OCI-LY1 (cell line): ENCODE measurements at regions not wholly inside any gene's neighbourhood (a gene's known extent, or its start where the extent isn't known, plus 50 kb on each side); places are given as distances from the start of the nearest gene placed in this dataset.

Experiments
- H2AFZ ChIP-seq: fragments of 200-600 bp; sonication (generic), shearing (Covaris generic); 2 replicates; pipeline ENCODE4 v1.6.0; 2014; ENCODE audit warnings: antibody characterized with exemption, mild to moderate bottlenecking, low read length
- H3F3A ChIP-seq: fragments of 200-600 bp; sonication (generic), shearing (Covaris generic); 2 replicates; pipeline ENCODE4 v1.6.0; 2014; ENCODE audit warnings: mild to moderate bottlenecking, antibody characterized with exemption, low read length, moderate library complexity; ENCODE audit not compliant: insufficient read depth
- H3K27ac ChIP-seq: fragments of 200-600 bp; sonication (generic); 2 replicates; pipeline ENCODE4 v1.5.1; 2014; ENCODE audit warnings: low read length, mixed run types, mild to moderate bottlenecking, low read depth; ENCODE audit not compliant: poor library complexity, severe bottlenecking
- H3K27me3 ChIP-seq: fragments of 200-600 bp; sonication (generic); 2 replicates; pipeline ENCODE4 v1.6.0; 2014; ENCODE audit warnings: antibody characterized with exemption, mild to moderate bottlenecking, low read length, moderate library complexity; ENCODE audit not compliant: insufficient read depth
- H3K36me3 ChIP-seq: fragments of 200-600 bp; sonication (generic); 2 replicates; pipeline ENCODE4 v1.6.1; 2014; ENCODE audit warnings: mild to moderate bottlenecking, antibody characterized with exemption, low read length, moderate library complexity, mixed read lengths; ENCODE audit not compliant: insufficient read depth
- H3K4me1 ChIP-seq: fragments of 200-600 bp; sonication (generic); 2 replicates; pipeline ENCODE4 v1.5.1; 2014; ENCODE audit warnings: mild to moderate bottlenecking, low read length, moderate library complexity; ENCODE audit not compliant: insufficient read depth, severe bottlenecking
- H3K4me2 ChIP-seq: fragments of 200-600 bp; sonication (generic), shearing (Covaris generic); 2 replicates; pipeline ENCODE4 v1.6.1; 2014; ENCODE audit warnings: low read length
- H3K4me3 ChIP-seq: fragments of 200-600 bp; sonication (generic); 2 replicates; pipeline ENCODE4 v1.5.1; 2014; ENCODE audit warnings: low read length, low read depth, mild to moderate bottlenecking, mixed read lengths; ENCODE audit not compliant: poor library complexity, severe bottlenecking
- H3K79me2 ChIP-seq: fragments of 200-600 bp; shearing (Covaris generic); 2 replicates; pipeline ENCODE4 v1.6.1; 2016; ENCODE audit warnings: mixed run types, low read length, mixed read lengths; ENCODE audit not compliant: insufficient read depth
- H3K9ac ChIP-seq: fragments of 200-600 bp; sonication (generic), shearing (Covaris generic); 2 replicates; pipeline ENCODE4 v1.6.1; 2014; ENCODE audit warnings: mild to moderate bottlenecking, low read length, mixed read lengths
- H3K9me2 ChIP-seq: fragments of 200-600 bp; sonication (generic), shearing (Covaris generic); 2 replicates; pipeline ENCODE4 v1.6.1; 2014; ENCODE audit warnings: low read depth, mild to moderate bottlenecking, low read length, mixed read lengths
- H3K9me3 ChIP-seq: fragments of 200-600 bp; shearing (Covaris generic); 2 replicates; pipeline ENCODE4 v1.6.1; 2014; ENCODE audit warnings: low read length, mixed read lengths
- H4K20me1 ChIP-seq: fragments of 200-600 bp; sonication (generic), shearing (Covaris generic); 2 replicates; pipeline ENCODE4 v1.6.0; 2016; ENCODE audit warnings: mild to moderate bottlenecking, low read length; ENCODE audit not compliant: insufficient read depth
- EZH2 ChIP-seq: fragments of 200-600 bp; sonication (generic), shearing (Covaris generic); IDR thresholded peaks from 2 replicates; pipeline ENCODE4 v1.8.0; 2017; ENCODE audit warnings: borderline replicate concordance, mixed run types, mild to moderate bottlenecking, antibody characterized with exemption, low read length, moderate library complexity, mixed read lengths
- TF ChIP-seq, protein P1 (sequence below): fragments of 200-600 bp; sonication (generic), shearing (Covaris generic); IDR thresholded peaks from 2 replicates; pipeline ENCODE4 v1.5.1; 2017; ENCODE audit warnings: mild to moderate bottlenecking, antibody characterized with exemption, low read length, moderate library complexity, mixed read lengths

DNA sequence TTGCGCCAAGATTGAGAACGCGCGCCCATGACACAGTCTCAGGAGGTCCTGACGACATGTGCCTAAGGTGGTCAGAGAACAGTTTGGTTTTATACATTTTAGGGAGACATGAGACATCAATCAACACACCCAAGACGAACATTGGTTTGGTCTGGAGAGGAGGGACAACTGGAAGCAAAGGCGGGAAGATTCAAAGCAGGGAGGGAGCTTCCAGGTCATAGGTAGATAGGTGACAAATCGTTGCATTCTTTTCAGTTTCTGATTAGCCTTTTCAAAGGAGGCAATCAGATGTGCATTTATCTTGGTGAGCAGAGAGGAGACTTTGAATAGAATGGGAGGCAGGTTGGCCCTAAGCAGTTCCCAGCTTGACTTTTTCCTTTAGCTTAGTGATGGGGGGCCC, 828.4 kb upstream of the DPPA4 start:
- H2AFZ ChIP-seq, result no peak overlapping the region
- no peaks in the 10 kb centered on the region for H3K79me2 ChIP-seq
- H3K27me3 ChIP-seq, result no peaks in the 10 kb centered on the region
- no peak overlapping the region for H3K9ac ChIP-seq
- no peak for TF ChIP-seq EZH2
- TF ChIP-seq, protein P1, sequence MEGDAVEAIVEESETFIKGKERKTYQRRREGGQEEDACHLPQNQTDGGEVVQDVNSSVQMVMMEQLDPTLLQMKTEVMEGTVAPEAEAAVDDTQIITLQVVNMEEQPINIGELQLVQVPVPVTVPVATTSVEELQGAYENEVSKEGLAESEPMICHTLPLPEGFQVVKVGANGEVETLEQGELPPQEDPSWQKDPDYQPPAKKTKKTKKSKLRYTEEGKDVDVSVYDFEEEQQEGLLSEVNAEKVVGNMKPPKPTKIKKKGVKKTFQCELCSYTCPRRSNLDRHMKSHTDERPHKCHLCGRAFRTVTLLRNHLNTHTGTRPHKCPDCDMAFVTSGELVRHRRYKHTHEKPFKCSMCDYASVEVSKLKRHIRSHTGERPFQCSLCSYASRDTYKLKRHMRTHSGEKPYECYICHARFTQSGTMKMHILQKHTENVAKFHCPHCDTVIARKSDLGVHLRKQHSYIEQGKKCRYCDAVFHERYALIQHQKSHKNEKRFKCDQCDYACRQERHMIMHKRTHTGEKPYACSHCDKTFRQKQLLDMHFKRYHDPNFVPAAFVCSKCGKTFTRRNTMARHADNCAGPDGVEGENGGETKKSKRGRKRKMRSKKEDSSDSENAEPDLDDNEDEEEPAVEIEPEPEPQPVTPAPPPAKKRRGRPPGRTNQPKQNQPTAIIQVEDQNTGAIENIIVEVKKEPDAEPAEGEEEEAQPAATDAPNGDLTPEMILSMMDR, result no peak
- H3F3A ChIP-seq, result no peaks in the 10 kb centered on the region
- H3K4me1 ChIP-seq, result no peaks in the 10 kb centered on the region
- H3K9me3 ChIP-seq, result no peaks in the 10 kb centered on the region
- no peaks in the 10 kb centered on the region for H3K36me3 ChIP-seq
- H3K9me2 ChIP-seq, result no peaks in the 10 kb centered on the region
- no peaks in the 10 kb centered on the region for H4K20me1 ChIP-seq
- no peak overlapping the region for H3K4me3 ChIP-seq
- no peak overlapping the region for H3K27ac ChIP-seq
- no peak overlapping the region for H3K4me2 ChIP-seq

DNA sequence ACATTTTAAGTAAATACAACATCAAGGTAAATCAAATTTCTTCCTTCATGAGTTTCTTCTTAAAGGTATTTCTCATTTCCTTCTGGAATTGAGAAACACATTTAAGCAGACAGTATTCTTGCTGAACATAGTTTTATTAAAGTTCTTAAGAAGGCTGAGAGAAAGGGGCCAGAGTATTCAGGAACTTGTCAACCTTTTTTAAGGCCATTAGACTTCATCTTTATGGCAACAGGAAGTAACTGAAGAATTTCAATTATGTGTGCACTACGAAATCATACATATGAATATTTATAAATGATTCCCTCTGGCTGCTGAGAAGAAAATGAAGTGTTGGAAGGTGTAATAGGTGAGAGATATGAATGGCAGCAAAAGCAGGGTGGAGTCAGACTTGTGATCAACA, 829.4 kb upstream of the DPPA4 start:
- no peaks in the 10 kb centered on the region for H3K79me2 ChIP-seq
- no peak overlapping the region for H2AFZ ChIP-seq
- no peaks in the 10 kb centered on the region for H3K36me3 ChIP-seq
- H3K4me3 ChIP-seq, result no peak overlapping the region
- H3K4me2 ChIP-seq, result no peak overlapping the region
- no peaks in the 10 kb centered on the region for H3K27me3 ChIP-seq
- no peaks in the 10 kb centered on the region for H4K20me1 ChIP-seq
- H3K9me3 ChIP-seq, result no peaks in the 10 kb centered on the region
- H3K9ac ChIP-seq, result no peak overlapping the region
- no peaks in the 10 kb centered on the region for H3K4me1 ChIP-seq
- no peaks in the 10 kb centered on the region for H3F3A ChIP-seq
- no peak overlapping the region for H3K27ac ChIP-seq
- no peak for TF ChIP-seq EZH2
- TF ChIP-seq, protein P1, result no peak
- H3K9me2 ChIP-seq, result no peaks in the 10 kb centered on the region

DNA sequence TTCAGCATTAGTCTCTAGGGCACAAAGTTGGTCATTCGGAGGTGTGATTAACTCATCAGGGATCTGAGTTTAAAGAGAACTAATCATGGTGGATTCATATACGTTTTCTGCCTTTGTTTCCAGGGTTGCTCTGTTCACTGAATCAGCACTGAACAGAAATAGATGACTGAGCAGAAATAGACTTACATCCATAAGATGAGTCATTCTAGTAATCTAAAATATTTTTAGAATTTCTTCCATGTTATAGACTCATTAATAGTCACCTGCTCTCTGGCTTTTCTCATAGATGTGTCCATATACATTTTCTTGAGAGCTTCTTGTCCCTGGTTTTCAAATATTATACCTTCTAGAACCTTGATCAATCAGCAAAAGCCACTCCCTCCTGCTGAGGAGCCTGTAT, 837.6 kb upstream of the DPPA4 start:
- H3F3A ChIP-seq, result no peaks in the 10 kb centered on the region
- H2AFZ ChIP-seq, result no peak overlapping the region
- no peak for TF ChIP-seq EZH2
- TF ChIP-seq, protein P1, result no peak

More for the DNA sequence above, 837.6 kb upstream of the DPPA4 start:
- no peaks in the 10 kb centered on the region for H4K20me1 ChIP-seq
- H3K36me3 ChIP-seq, result no peaks in the 10 kb centered on the region
- no peaks in the 10 kb centered on the region for H3K27me3 ChIP-seq
- H3K4me1 ChIP-seq, result no peaks in the 10 kb centered on the region
- H3K4me2 ChIP-seq, result no peak overlapping the region
- no peak overlapping the region for H3K9ac ChIP-seq
- H3K9me2 ChIP-seq, result no peaks in the 10 kb centered on the region
- H3K4me3 ChIP-seq, result no peak overlapping the region
- H3K9me3 ChIP-seq, result no peaks in the 10 kb centered on the region
- H3K79me2 ChIP-seq, result no peaks in the 10 kb centered on the region
- no peak overlapping the region for H3K27ac ChIP-seq
